ENCODE measurements at regions not wholly inside any gene's neighbourhood (a gene's known extent, or its start where the extent isn't known, plus 50 kb on each side); places are given as distances from the start of the nearest gene placed in this dataset.

DNA sequence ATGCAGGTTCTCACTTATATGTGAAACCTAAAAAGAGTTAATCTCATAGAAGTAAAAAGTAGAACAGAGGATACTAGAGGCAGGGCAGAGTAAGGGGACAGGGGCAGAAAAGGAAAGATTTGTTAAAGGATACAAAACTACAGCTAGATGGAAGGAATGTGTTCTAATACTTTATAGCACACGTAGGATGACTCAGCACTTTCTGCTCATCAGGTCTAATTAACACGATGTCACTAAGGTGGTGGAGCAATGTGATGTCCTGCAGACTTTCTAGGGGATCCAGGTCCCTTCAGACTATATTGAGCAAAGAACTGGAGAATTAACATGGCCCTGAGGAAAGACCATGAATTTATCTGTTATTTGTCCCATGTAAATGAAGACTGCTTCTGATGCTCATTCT, 80.8 kb upstream of the CMKLR1 start:
- Mint-ChIP-seq H3K27me3 (ENCODE audit: low read depth) (no peaks in the 10 kb centered on the region), H3K9me3 (ENCODE audit: insufficient read depth) (no peaks in the 10 kb centered on the region), H3K4me1 (ENCODE audit: low read depth) (no peaks in the 10 kb centered on the region), H3K36me3 (ENCODE audit: low read depth) (no peaks in the 10 kb centered on the region), H3K4me3 (no peak overlapping the region), H3K27ac (no peak overlapping the region)
- DNase-seq: no peak
- no peak for ATAC-seq
- ChIA-PET CTCF (no interaction called here), POLR2A (no interaction called here)

DNA sequence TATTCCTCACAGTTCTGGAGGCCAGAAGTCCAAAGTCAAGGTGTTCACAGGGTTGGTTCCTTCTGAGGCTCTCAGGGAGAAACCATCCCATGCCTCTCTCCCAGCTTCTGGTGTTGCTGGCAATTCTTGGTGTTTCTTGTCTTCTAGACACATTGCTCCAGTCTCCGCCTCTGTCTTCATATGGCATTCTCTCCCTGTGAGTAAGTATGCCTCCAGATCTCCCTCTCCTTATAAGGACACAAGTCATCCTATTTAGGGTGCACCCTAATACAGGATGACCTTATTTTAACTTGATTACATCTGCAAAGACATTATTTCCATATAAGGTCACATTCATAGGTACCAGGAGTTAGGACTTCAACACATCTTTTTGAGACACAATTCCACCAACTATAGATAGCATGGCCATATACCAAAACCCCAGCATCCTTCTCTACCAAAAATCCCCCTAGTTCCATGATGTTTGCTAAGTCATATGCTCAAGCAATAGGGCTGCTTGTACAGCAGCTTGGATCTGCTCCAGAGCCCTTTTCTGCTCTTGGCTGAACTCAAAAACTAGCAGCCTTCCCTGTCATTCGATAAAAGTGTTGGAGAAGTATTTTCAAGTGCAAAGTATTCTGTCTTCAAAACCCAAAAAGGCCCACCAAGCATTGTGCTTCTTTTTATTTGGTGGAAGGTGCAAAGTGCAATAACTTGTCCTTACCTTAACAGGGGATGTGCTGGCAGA, 79.2 kb upstream of the CMKLR1 start:
- Mint-ChIP-seq H3K4me3 (no peak overlapping the region), H3K9me3 (ENCODE audit: insufficient read depth) (no peaks in the 10 kb centered on the region), H3K27me3 (ENCODE audit: low read depth) (no peaks in the 10 kb centered on the region), H3K27ac (no peak overlapping the region), H3K4me1 (ENCODE audit: low read depth) (no peaks in the 10 kb centered on the region), H3K36me3 (ENCODE audit: low read depth) (no peaks in the 10 kb centered on the region)
- DNase-seq: no peak
- no peak for ATAC-seq
- ChIA-PET POLR2A (no interaction called here), CTCF (no interaction called here)

DNA sequence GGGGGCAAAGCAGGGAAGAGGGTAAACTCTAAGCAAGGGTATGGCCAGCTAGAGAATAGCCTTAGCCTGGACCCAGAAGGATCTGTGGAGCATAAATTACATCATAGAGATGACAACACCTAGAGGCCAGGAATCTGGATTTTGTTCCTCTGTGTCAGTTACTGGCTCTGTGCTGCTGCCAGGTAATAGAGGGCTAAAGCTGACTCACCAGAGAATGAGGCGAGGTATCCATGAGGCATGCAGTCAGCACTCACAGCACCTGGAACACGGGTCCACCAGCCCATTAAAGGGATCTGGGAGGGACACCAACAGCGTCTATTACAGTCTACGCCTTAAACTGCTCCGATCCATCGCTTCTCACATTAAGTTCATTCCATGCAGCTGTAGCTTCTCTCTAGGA, 74.9 kb upstream of the CMKLR1 start:
- Mint-ChIP-seq H3K4me1 (ENCODE audit: low read depth) (no peaks in the 10 kb centered on the region), H3K4me3 (no peak overlapping the region), H3K27ac (no peak overlapping the region), H3K9me3 (ENCODE audit: insufficient read depth) (no peaks in the 10 kb centered on the region), H3K27me3 (ENCODE audit: low read depth) (peaks cover 9% of the 10 kb centered on the region), H3K36me3 (ENCODE audit: low read depth) (no peaks in the 10 kb centered on the region)
- DNase-seq: no peak
- no peak for ATAC-seq
- POLR2A ChIA-PET: no interaction called here
- CTCF ChIA-PET: no interaction called here

DNA sequence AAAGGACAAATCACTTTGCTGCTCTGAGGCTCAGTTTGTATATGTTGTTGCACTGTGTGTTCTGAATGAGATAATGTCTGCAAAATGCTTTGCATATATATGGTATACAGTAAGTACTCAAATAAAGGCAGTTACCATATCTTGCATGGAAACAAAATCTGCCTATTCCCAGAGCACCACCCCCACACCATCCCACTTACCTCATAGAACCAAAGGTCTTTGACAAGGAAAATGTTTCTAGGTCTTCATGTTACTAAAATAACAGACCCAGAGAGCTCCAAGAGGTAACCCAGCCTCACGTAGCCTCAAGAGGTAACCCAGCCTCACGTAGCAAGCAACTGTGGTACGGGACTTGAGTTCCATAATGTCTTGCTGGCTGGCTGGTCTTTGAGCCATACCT, 71.6 kb upstream of the CMKLR1 start:
- no peak overlapping the region for H3K27ac Mint-ChIP-seq
- no peaks in the 10 kb centered on the region for H3K4me1 Mint-ChIP-seq (ENCODE audit: low read depth)
- ATAC-seq (no peak), DNase-seq (no peak)
- H3K27me3 Mint-ChIP-seq (ENCODE audit: low read depth): peaks cover 9% of the 10 kb centered on the region
- no peak overlapping the region for H3K4me3 Mint-ChIP-seq
- CTCF ChIA-PET: no interaction called here
- POLR2A ChIA-PET: no interaction called here
- H3K36me3 Mint-ChIP-seq (ENCODE audit: low read depth): no peaks in the 10 kb centered on the region
- H3K9me3 Mint-ChIP-seq (ENCODE audit: insufficient read depth): no peaks in the 10 kb centered on the region

DNA sequence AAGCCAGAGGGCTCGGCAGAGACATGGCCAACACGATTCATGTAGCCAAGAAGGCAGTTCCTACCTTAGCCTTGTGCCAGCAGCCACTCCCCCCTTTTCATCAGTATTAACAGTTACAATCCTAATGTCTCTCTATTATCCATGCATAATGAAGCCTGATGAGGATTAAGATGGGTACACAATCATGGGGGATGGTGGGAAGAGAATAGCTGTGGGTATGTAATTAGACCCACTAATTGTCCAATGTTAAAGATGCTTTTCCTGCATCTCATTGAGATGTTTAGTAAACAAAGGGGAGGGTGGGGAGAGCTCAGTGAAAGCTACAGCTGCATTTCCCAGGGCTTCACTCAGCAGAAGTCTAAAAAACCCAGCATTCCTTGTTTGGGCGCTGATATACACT, 70.4 kb upstream of the CMKLR1 start:
- DNase-seq (no peak), ATAC-seq (no peak)
- Mint-ChIP-seq H3K9me3 (ENCODE audit: insufficient read depth) (no peaks in the 10 kb centered on the region), H3K27ac (no peak overlapping the region), H3K27me3 (ENCODE audit: low read depth) (peaks cover 9% of the 10 kb centered on the region), H3K4me3 (no peak overlapping the region), H3K36me3 (ENCODE audit: low read depth) (no peaks in the 10 kb centered on the region), H3K4me1 (ENCODE audit: low read depth) (no peaks in the 10 kb centered on the region)
- POLR2A ChIA-PET: no interaction called here
- CTCF ChIA-PET: no interaction called here

DNA sequence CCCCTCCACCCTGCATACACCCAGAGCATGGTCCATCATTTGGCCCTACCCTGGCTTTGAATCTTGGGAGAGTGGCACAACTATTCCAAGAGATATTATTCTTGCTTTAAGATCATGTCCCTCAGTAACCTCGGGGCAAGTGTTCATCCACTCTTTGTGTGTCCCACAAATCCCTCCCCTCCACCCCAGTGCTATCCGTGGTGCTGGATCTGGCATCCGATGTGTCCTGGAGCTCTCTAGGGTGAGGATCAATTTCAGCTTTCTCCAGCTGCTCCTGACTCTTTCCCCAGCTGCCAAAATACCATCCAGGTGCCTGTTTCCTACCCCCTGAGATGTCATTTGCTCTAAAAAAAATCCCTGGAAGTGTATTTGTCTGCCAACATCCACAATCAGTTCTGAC, 64.8 kb upstream of the CMKLR1 start:
- CTCF ChIA-PET: no interaction called here

DNA sequence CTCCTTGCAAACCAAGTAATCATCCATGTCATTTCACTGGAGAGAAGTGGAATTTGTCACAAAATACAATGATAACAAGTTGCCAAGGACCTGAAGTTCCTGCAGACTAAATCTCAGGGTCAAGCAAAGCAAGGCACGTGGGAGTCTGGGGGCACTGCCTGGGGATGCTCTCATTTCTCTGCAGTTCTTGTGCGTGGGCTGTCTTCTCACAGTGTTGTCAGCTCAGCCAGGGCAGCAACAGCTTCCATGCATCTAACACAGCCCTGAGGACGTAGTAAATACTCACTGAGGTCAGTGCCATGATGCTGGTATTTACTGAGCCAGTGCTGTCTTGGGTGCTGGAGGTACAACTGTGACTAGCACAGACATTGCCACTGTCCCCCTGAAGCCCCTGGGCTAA, 62.9 kb upstream of the CMKLR1 start:
- Mint-ChIP-seq H3K27me3 (ENCODE audit: low read depth) (no peaks in the 10 kb centered on the region), H3K36me3 (ENCODE audit: low read depth) (no peaks in the 10 kb centered on the region), H3K27ac (no peak overlapping the region), H3K4me1 (ENCODE audit: low read depth) (no peaks in the 10 kb centered on the region), H3K4me3 (no peak overlapping the region), H3K9me3 (ENCODE audit: insufficient read depth) (no peaks in the 10 kb centered on the region)
- POLR2A ChIA-PET: no interaction called here
- ATAC-seq: no peak
- DNase-seq: no peak
- CTCF ChIA-PET: no interaction called here

More for the DNA sequence above, 64.8 kb upstream of the CMKLR1 start:
- H3K4me1 Mint-ChIP-seq (ENCODE audit: low read depth): no peaks in the 10 kb centered on the region
- no peaks in the 10 kb centered on the region for H3K9me3 Mint-ChIP-seq (ENCODE audit: insufficient read depth)
- no peak for DNase-seq
- no peak for ATAC-seq
- H3K27ac Mint-ChIP-seq: no peak overlapping the region
- POLR2A ChIA-PET: no interaction called here
- no peaks in the 10 kb centered on the region for H3K36me3 Mint-ChIP-seq (ENCODE audit: low read depth)
- H3K4me3 Mint-ChIP-seq: no peak overlapping the region
- H3K27me3 Mint-ChIP-seq (ENCODE audit: low read depth): no peaks in the 10 kb centered on the region

DNA sequence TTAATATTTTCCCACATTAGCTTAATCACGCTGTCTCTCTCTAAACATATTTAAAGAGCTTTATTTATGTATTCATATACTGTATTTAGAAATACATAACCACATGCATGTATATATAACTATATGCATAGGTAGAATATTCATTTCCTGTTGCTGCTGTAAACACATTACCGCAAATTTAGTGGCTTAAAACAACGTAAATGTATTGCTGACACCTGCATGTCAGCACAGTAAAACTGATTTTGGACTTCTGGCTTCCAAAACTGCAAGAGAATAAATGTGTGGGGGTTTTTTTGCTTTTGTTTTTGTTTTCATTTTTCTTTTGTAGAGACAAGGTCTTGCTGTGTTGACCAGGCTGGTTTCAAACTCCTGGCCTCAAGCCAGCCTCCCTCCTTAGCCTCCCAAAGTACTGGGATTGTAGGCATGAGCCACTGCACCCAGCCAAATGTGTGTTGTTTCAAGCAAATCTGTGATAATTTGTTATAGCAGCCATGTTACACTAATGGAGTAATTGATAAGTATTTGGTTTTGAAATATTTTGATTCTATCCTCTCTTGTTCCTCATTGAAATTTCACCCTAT, 61.9 kb upstream of the CMKLR1 start:
- no peaks in the 10 kb centered on the region for H3K9me3 Mint-ChIP-seq (ENCODE audit: insufficient read depth)
- H3K36me3 Mint-ChIP-seq (ENCODE audit: low read depth): no peaks in the 10 kb centered on the region
- H3K4me1 Mint-ChIP-seq (ENCODE audit: low read depth): no peaks in the 10 kb centered on the region
- no peak overlapping the region for H3K4me3 Mint-ChIP-seq
- H3K27ac Mint-ChIP-seq: no peak overlapping the region
- ATAC-seq: no peak
- CTCF ChIA-PET: no interaction called here
- POLR2A ChIA-PET: no interaction called here
- no peak for DNase-seq
- no peaks in the 10 kb centered on the region for H3K27me3 Mint-ChIP-seq (ENCODE audit: low read depth)

DNA sequence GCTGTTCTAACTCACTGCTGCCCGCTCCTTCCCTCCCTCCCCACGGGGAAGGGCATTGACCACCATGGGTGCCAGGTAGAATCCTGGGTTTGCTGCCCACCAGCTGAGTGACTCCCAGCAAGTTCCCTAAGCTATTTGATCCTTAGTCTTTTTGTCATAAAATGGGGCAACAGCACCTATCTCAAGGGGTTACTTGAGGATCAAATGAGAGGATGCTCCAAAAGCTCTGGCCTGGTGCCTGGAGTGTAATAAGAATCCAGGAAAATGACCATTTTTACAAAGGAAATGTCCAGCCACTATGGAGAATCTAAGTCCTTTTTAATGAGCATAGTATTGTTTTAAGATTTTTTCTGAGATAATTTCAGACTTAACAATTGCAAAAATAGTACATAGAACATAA, 61.4 kb upstream of the CMKLR1 start:
- Mint-ChIP-seq H3K4me1 (ENCODE audit: low read depth) (no peaks in the 10 kb centered on the region), H3K27ac (no peak overlapping the region), H3K9me3 (ENCODE audit: insufficient read depth) (no peaks in the 10 kb centered on the region), H3K36me3 (ENCODE audit: low read depth) (no peaks in the 10 kb centered on the region), H3K27me3 (ENCODE audit: low read depth) (peaks cover under 1% of the 10 kb centered on the region), H3K4me3 (no peak overlapping the region)
- DNase-seq (no peak), ATAC-seq (no peak)
- CTCF ChIA-PET: no interaction called here
- POLR2A ChIA-PET: no interaction called here

DNA sequence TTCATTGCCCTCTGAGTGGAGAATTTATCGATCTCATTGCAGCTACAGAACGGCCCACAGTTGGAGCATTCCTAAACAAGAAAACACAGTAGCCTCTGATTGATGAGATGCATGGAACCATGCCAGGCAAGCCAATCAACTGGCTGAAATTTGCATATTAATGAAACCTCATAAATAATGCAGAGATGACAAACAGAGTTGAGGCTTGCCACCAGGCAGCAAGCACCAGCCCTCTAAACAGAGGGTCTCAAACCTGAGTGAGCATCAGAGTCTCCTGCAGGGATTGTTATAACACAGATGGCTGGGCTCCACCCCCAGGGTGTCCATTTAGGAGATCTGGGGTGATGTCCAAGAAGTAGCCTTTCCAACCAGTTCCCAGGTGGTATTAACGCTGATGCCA, 60.9 kb upstream of the CMKLR1 start:
- H3K4me3 Mint-ChIP-seq: no peak overlapping the region
- H3K27me3 Mint-ChIP-seq (ENCODE audit: low read depth): peaks cover 2% of the 10 kb centered on the region
- ATAC-seq (no peak), DNase-seq (no peak)
- ChIA-PET POLR2A (no interaction called here), CTCF (no interaction called here)
- H3K4me1 Mint-ChIP-seq (ENCODE audit: low read depth): no peaks in the 10 kb centered on the region
- H3K36me3 Mint-ChIP-seq (ENCODE audit: low read depth): no peaks in the 10 kb centered on the region
- H3K27ac Mint-ChIP-seq: no peak overlapping the region
- no peaks in the 10 kb centered on the region for H3K9me3 Mint-ChIP-seq (ENCODE audit: insufficient read depth)

DNA sequence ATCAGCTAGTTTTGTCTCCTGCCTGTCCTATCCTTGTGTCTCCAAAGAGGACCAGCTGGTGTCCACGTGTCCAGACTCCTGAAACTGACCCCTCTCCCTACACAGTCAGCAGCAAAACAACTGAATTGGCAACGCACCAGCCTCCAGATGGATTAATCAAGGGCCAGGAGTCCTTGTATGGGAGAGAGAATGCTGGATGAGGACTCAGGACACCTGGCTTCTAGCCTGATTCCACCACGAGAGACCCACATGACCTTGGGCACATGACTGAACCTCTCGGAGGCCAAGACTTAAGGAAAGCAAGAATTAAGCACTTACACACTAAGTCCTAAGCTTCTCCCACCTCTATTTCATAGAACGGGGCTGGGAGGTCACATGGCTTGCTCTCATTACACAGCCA, 60.4 kb upstream of the CMKLR1 start:
- no peak for DNase-seq
- no peak overlapping the region for H3K4me3 Mint-ChIP-seq
- H3K4me1 Mint-ChIP-seq (ENCODE audit: low read depth): no peaks in the 10 kb centered on the region
- no peak for ATAC-seq
- no peak overlapping the region for H3K27ac Mint-ChIP-seq
- H3K9me3 Mint-ChIP-seq (ENCODE audit: insufficient read depth): no peaks in the 10 kb centered on the region
- CTCF ChIA-PET: no interaction called here
- H3K27me3 Mint-ChIP-seq (ENCODE audit: low read depth): peaks cover 2% of the 10 kb centered on the region
- no peaks in the 10 kb centered on the region for H3K36me3 Mint-ChIP-seq (ENCODE audit: low read depth)
- POLR2A ChIA-PET: no interaction called here

DNA sequence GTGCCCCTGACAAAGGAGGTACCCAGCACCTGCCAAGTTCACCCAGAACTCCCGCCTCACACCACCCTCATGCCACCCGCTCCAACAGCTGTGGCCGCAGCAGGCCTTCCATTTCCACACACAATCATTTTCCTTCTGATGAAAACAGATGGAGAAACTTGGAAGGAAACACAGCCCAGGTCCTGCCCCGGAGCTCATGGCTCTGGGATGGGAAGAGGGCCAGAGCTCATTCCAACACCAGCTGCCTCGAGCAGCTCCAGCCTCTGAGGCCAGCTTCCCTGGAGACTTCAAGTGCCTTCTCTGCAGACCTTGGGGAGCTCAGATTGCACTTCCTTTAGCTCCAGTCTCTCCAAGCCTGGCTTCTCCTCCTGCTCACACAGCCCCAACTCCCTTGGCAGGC, 55.1 kb upstream of the CMKLR1 start:
- H3K9me3 Mint-ChIP-seq (ENCODE audit: insufficient read depth): no peaks in the 10 kb centered on the region
- DNase-seq: no peak
- ChIA-PET CTCF (no interaction called here), POLR2A (no interaction called here)
- H3K27ac Mint-ChIP-seq: no peak overlapping the region
- H3K4me1 Mint-ChIP-seq (ENCODE audit: low read depth): no peaks in the 10 kb centered on the region
- peaks cover 8% of the 10 kb centered on the region for H3K27me3 Mint-ChIP-seq (ENCODE audit: low read depth)
- H3K36me3 Mint-ChIP-seq (ENCODE audit: low read depth): no peaks in the 10 kb centered on the region
- H3K4me3 Mint-ChIP-seq: no peak overlapping the region
- ATAC-seq: no peak

DNA sequence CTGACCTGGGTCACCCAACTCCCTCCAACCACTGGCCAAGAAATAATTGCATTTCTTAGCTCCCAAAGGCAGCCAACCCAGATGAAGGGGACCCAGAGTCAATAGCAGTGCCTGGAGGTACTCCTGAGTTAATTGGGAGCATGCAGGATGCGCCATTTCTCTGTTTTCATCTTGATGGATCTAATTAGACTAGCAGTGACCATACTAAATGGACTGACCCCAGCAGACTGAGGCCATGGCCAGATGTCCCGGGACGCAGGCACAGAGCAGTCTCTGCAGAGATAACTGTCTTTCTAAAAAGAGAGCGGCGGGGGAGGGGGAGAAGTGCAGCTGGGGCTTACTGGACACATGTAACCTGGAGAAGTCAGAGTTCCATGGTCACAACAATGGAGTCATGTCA, 53.2 kb upstream of the CMKLR1 start:
- ATAC-seq (no peak), DNase-seq (no peak)
- ChIA-PET POLR2A (interaction anchor here (0.7 kb wide), 1 partner anchor 946 kb away, joined by 3 read pairs; no protein-coding TSS in a partner anchor), CTCF (no interaction called here)
- peaks cover 8% of the 10 kb centered on the region for H3K27me3 Mint-ChIP-seq (ENCODE audit: low read depth)
- H3K4me3 Mint-ChIP-seq: no peak overlapping the region
- H3K9me3 Mint-ChIP-seq (ENCODE audit: insufficient read depth): no peaks in the 10 kb centered on the region
- no peak overlapping the region for H3K27ac Mint-ChIP-seq
- H3K36me3 Mint-ChIP-seq (ENCODE audit: low read depth): no peaks in the 10 kb centered on the region
- H3K4me1 Mint-ChIP-seq (ENCODE audit: low read depth): no peaks in the 10 kb centered on the region

Measured in activated CD8-positive, alpha-beta T cell treated with anti-CD3 and anti-CD28 coated beads, Interleukin-2, amount 10 ng/mL, durations not matched to agents 7 days and 5 days (primary cell).